GM06990 (cell line): ENCODE measurements at regions not wholly inside any gene's neighbourhood (a gene's known extent, or its start where the extent isn't known, plus 50 kb on each side); places are given as distances from the start of the nearest gene placed in this dataset.

Source experiments
- DNase-seq: peaks from one replicate; pipeline ENCODE4 v3.0.0-alpha.2; 2011; ENCODE audit not compliant: insufficient read length; ENCODE audit errors: extremely low read depth
- H3K27me3 ChIP-seq: replicated peaks from 2 replicates; pipeline ENCODE4 v1.6.0; 2011; ENCODE audit warnings: low read length; ENCODE audit not compliant: control insufficient read depth, insufficient read depth
- H3K36me3 ChIP-seq: 2 replicates; pipeline ENCODE4 v1.5.1; 2011; ENCODE audit warnings: low read length; ENCODE audit not compliant: control insufficient read depth, insufficient read depth
- H3K4me3 ChIP-seq: replicated peaks from 2 replicates; pipeline ENCODE4 v1.5.1; 2011; ENCODE audit warnings: low read depth, mild to moderate bottlenecking, control low read depth, low read length
- TF ChIP-seq, protein P1 (sequence below): IDR thresholded peaks from 2 replicates; pipeline ENCODE4 v1.5.1; 2011; ENCODE audit warnings: low read length, control low read depth, mild to moderate bottlenecking, inconsistent platforms; ENCODE audit not compliant: insufficient read depth, poor library complexity, severe bottlenecking

DNA sequence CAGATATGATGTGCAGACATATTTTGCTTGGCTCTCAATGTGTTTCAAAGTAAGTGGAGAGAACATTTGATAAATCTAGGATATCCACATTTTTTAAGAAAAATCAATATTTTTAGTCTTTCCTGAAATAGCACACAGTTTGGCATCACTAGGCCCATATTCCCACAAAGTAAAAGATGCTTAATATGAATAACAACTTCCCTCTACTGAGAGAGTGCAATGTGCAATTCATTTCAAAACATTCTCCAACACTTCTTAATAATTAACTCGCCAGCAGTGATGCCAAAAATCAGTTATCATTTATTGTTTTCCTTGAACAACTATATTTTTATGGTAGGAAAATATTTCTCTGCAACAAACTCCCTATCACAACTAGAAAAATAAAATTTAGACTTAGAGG lies 800.2 kb upstream of the MBL2 start:
- TF ChIP-seq, protein P1, sequence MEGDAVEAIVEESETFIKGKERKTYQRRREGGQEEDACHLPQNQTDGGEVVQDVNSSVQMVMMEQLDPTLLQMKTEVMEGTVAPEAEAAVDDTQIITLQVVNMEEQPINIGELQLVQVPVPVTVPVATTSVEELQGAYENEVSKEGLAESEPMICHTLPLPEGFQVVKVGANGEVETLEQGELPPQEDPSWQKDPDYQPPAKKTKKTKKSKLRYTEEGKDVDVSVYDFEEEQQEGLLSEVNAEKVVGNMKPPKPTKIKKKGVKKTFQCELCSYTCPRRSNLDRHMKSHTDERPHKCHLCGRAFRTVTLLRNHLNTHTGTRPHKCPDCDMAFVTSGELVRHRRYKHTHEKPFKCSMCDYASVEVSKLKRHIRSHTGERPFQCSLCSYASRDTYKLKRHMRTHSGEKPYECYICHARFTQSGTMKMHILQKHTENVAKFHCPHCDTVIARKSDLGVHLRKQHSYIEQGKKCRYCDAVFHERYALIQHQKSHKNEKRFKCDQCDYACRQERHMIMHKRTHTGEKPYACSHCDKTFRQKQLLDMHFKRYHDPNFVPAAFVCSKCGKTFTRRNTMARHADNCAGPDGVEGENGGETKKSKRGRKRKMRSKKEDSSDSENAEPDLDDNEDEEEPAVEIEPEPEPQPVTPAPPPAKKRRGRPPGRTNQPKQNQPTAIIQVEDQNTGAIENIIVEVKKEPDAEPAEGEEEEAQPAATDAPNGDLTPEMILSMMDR, result no peak
- Histone ChIP-seq H3K27me3 (no peaks in the 10 kb centered on the region), H3K4me3 (no peak overlapping the region), H3K36me3 (no peaks in the 10 kb centered on the region)
- DNase-seq, result no peak

DNA sequence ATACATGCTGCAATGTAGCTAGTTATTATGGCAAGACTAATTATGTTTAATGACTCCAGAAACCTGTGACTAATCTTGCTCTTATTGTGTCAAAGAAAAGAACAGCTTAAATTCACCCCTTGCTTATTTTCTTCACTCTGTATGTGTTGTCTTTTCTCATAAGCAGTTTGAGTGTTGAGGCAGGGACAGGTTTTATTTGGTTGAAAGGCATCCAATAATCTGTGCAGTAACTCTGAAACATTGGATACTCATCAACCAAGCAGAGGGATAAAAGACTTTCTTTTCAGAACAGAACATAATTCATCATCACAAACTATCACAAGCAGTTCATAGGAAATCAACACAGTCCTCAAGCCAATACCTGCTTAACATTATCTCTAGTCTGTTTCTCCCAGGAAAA lies 797.6 kb upstream of the MBL2 start:
- H3K27me3 ChIP-seq, result no peaks in the 10 kb centered on the region
- DNase-seq, result no peak
- H3K36me3 ChIP-seq, result no peaks in the 10 kb centered on the region
- H3K4me3 ChIP-seq, result no peak overlapping the region
- TF ChIP-seq, protein P1, result no peak

DNA sequence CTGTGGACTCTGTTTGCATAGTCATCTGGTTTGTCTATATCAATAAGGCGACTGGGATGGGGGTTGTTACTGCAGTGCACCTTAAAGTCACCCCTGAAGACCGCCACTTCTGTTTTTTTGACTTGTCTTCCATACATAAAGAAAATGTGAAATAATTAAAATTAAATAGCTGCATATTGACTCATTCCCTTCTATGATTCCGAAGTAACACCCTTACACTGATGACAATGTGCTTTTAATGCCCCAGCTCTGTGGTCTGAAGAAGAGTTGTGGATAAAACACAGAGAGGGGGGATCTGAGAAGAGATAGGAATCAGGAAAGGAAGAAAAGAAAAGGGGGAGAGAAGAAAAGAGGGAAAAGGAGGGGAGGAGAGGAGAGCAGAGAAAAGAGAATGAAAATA lies 796.9 kb upstream of the MBL2 start:
- no peaks in the 10 kb centered on the region for H3K27me3 ChIP-seq
- TF ChIP-seq, protein P1, result no peak
- DNase-seq, result no peak
- H3K4me3 ChIP-seq, result no peak overlapping the region
- H3K36me3 ChIP-seq, result no peaks in the 10 kb centered on the region

GRCh38 chr10:53548664-53549063 lies 776.1 kb upstream of the MBL2 start:
- TF ChIP-seq, protein P1, result no peak
- DNase-seq, result no peak
- no peaks in the 10 kb centered on the region for H3K27me3 ChIP-seq
- H3K36me3 ChIP-seq, result no peaks in the 10 kb centered on the region
- H3K4me3 ChIP-seq, result no peak overlapping the region

GRCh38 chr10:53547364-53547763 lies 774.8 kb upstream of the MBL2 start:
- DNase-seq, result no peak
- Histone ChIP-seq H3K4me3 (no peak overlapping the region), H3K27me3 (no peaks in the 10 kb centered on the region), H3K36me3 (no peaks in the 10 kb centered on the region)
- TF ChIP-seq, protein P1, result no peak

GRCh38 chr10:53543410-53543809 lies 770.8 kb upstream of the MBL2 start:
- Histone ChIP-seq H3K36me3 (no peaks in the 10 kb centered on the region), H3K27me3 (no peaks in the 10 kb centered on the region), H3K4me3 (no peak overlapping the region)
- TF ChIP-seq, protein P1, result no peak
- DNase-seq, result no peak
